A549 (cell line): ENCODE measurements at regions not wholly inside any gene's neighbourhood (a gene's known extent, or its start where the extent isn't known, plus 50 kb on each side); places are given as distances from the start of the nearest gene placed in this dataset.

Experiments used
- ATAC-seq, 2 experiments: fragments of 200-7000 bp in 1 of 2; fragments of >200 bp in 1 of 2; cut with Nextera tagmentation in 1 of 2; cut with Tn5 transposase in 1 of 2; 3 replicates each; pipeline versions ENCODE4 v1.8.0 to v1.9.1; 2018 to 2020; ENCODE audit warnings: mild to moderate bottlenecking in 1 of 2, moderate library complexity in 1 of 2
- CTCF ChIA-PET: fragments of 300-600 bp; sonication (Branson Sonifier 250); formaldehyde crosslinking; extraction: SDS; loops from one replicate; lab custom pipeline; 2021; ENCODE audit warnings: antibody characterized with exemption, inconsistent platforms; lab: Yijun Ruan, JAX
- POLR2A ChIA-PET: fragments of 350-600 bp; formaldehyde crosslinking; extraction: SDS; loops from one replicate; lab custom pipeline; 2021; ENCODE audit warnings: antibody characterized with exemption, inconsistent platforms; lab: Yijun Ruan, JAX
- DNase-seq, 2 experiments: peaks; one replicate each; pipeline versions ENCODE4 v3.0.0 to v3.0.0-alpha.2; 2011 to 2016; ENCODE audit warnings: low read depth in 1 of 2, low spot score in 1 of 2
- FAIRE-seq: peaks from 2 replicates; lab custom pipeline; 2011; peaks lifted over from hg19 to GRCh38; lab: Jason Lieb, UNC
- H3K27ac ChIP-seq, 2 experiments: fragments of >200 bp; sonication (Bioruptor Twin); formaldehyde crosslinking; 3 replicates each; pipeline ENCODE4 v1.5.1; 2016 to 2017
- H3K4me1 ChIP-seq: fragments of >200 bp; sonication (Bioruptor Twin); formaldehyde crosslinking; 3 replicates; pipeline ENCODE4 v1.6.1; 2016
- H3K4me2 ChIP-seq: fragments of >200 bp; sonication (Bioruptor Twin); formaldehyde crosslinking; 3 replicates; pipeline ENCODE4 v1.6.1; 2016
- H3K4me3 ChIP-seq: fragments of >200 bp; sonication (Bioruptor Twin); formaldehyde crosslinking; 3 replicates; pipeline ENCODE4 v1.5.1; 2016
- H3K9me3 ChIP-seq: fragments of >200 bp; sonication (Bioruptor Twin); formaldehyde crosslinking; 3 replicates; pipeline ENCODE4 v1.6.1; 2016
- EHF ChIP-seq: fragments of 250-450 bp; sonication (Bioruptor Pico); IDR thresholded peaks from 2 replicates; pipeline ENCODE4 v1.5.0; 2020; ENCODE audit warnings: mild to moderate bottlenecking
- FOSL2 ChIP-seq, 2 experiments: fragments of 450-650 bp in 1 of 2; fragments of >200 bp in 1 of 2; sonication (Bioruptor Twin) in 1 of 2; formaldehyde crosslinking; IDR thresholded peaks; 2 replicates each; pipeline versions ENCODE4 v1.5.0 to v1.6.1; 2016 to 2020; ENCODE audit warnings: mild to moderate bottlenecking in 1 of 2, moderate library complexity in 1 of 2
- HDAC2 ChIP-seq: fragments of 200-600 bp; sonication (generic); IDR thresholded peaks from 2 replicates; pipeline ENCODE4 v1.6.1; 2016
- HEYL ChIP-seq: fragments of 250-450 bp; sonication (Bioruptor Pico); IDR thresholded peaks from 2 replicates; pipeline ENCODE4 v1.8.0; 2021; ENCODE audit warnings: mild to moderate bottlenecking, moderate library complexity
- MYC ChIP-seq: IDR thresholded peaks from 2 replicates; pipeline ENCODE4 v1.6.1; 2012; ENCODE audit warnings: mild to moderate bottlenecking, inconsistent platforms, low read length, improper control_type of control experiment, borderline replicate concordance
- NFE2L2 ChIP-seq: fragments of 150-350 bp; conservative IDR thresholded peaks from 2 replicates; pipeline ENCODE4 v1.6.1; 2014; ENCODE audit warnings: low read length
- RAD21 ChIP-seq, 2 experiments: fragments of >200 bp in 1 of 2; sonication (Bioruptor Twin) in 1 of 2; formaldehyde crosslinking in 1 of 2; IDR thresholded peaks in 1 of 2; conservative IDR thresholded peaks in 1 of 2; 2 replicates in 1 of 2; 3 replicates in 1 of 2; pipeline ENCODE4 v1.6.1; 2012 to 2018; ENCODE audit warnings: inconsistent platforms in 1 of 2
- RARB ChIP-seq: fragments of 250-450 bp; sonication (Bioruptor Pico); IDR thresholded peaks from 2 replicates; pipeline ENCODE4 v1.8.0; 2021; ENCODE audit warnings: mild to moderate bottlenecking, moderate library complexity
- RCOR1 ChIP-seq: fragments of 150-350 bp; IDR thresholded peaks from 2 replicates; pipeline ENCODE4 v1.6.1; 2014; ENCODE audit warnings: antibody characterized with exemption, low read length, low read depth
- TFCP2L1 ChIP-seq: fragments of 250-450 bp; sonication (Bioruptor Pico); IDR thresholded peaks from 2 replicates; pipeline ENCODE4 v1.5.0; 2021; ENCODE audit warnings: mild to moderate bottlenecking
- ZSCAN20 ChIP-seq: fragments of 250-450 bp; sonication (Bioruptor Pico); IDR thresholded peaks from 2 replicates; pipeline ENCODE4 v1.8.0; 2022; ENCODE audit warnings: mild to moderate bottlenecking, moderate library complexity
- WGBS: methylation state at CpG from one replicate; pipeline ENCODE4 v1.1.6; 2017; ENCODE audit errors: missing lambda C conversion rate; 5-methylcytosine and 5-hydroxymethylcytosine counted together
- TF ChIP-seq, protein P1 (sequence below): fragments of >200 bp; sonication (Bioruptor Twin); formaldehyde crosslinking; IDR thresholded peaks from 3 replicates; pipeline ENCODE4 v1.6.1; 2016
- TF ChIP-seq, protein P2 (sequence below): fragments of 200-600 bp; sonication (generic); IDR thresholded peaks from 2 replicates; pipeline ENCODE4 v1.6.1; 2016; ENCODE audit warnings: antibody characterized with exemption, mild to moderate bottlenecking, moderate library complexity
- TF ChIP-seq, protein P3 (sequence below): fragments of >200 bp; sonication (Bioruptor Twin); formaldehyde crosslinking; IDR thresholded peaks from 3 replicates; pipeline ENCODE4 v1.5.1; 2016
- TF ChIP-seq, protein P4 (sequence below): fragments of 150-350 bp; IDR thresholded peaks from 2 replicates; pipeline ENCODE4 v1.6.1; 2014; ENCODE audit warnings: low read depth, mild to moderate bottlenecking, low read length
- TF ChIP-seq, protein P5 (sequence below): fragments of 250-450 bp; sonication (Bioruptor Pico); IDR thresholded peaks from 2 replicates; pipeline ENCODE4 v1.5.0; 2021; ENCODE audit warnings: mild to moderate bottlenecking, moderate library complexity, borderline replicate concordance

DNA sequence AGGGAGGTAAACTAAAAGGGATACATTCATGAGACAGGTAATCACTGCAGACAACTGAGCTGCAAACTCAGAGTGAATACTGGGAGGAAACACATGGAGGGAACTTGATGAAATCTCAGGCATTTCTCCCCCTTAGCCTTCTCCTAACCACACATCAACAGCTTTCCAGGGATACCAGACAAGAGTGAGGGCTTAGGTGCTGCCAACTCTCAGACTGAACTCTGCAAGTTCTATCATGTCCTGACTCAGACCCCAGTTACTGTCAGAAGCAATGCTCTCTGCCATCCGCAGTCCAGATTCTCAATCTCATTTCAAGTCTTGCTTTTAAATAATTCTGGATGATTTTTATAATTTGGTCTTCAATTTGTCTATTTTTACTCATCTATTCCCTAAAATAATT lies 267.3 kb downstream of the LTN1 start:
- no peak overlapping the region for H3K4me3 ChIP-seq
- 46% methylated on average over 1 of the region's 1 CpG for WGBS
- TF ChIP-seq NFE2L2: no peak
- no peak for TF ChIP-seq HDAC2
- TF ChIP-seq, protein P1, sequence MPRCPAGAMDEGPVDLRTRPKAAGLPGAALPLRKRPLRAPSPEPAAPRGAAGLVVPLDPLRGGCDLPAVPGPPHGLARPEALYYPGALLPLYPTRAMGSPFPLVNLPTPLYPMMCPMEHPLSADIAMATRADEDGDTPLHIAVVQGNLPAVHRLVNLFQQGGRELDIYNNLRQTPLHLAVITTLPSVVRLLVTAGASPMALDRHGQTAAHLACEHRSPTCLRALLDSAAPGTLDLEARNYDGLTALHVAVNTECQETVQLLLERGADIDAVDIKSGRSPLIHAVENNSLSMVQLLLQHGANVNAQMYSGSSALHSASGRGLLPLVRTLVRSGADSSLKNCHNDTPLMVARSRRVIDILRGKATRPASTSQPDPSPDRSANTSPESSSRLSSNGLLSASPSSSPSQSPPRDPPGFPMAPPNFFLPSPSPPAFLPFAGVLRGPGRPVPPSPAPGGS: no peak
- TF ChIP-seq TFCP2L1 (CRISPR knock-in tag): no peak
- no peak for TF ChIP-seq RCOR1
- no peaks in the 10 kb centered on the region for H3K4me1 ChIP-seq
- no peak overlapping the region for H3K27ac ChIP-seq
- ChIA-PET POLR2A (no interaction called here), CTCF (no interaction called here)
- H3K9me3 ChIP-seq: no peaks in the 10 kb centered on the region
- H3K4me2 ChIP-seq: no peak overlapping the region
- DNase-seq (no peak), FAIRE-seq (no peak), ATAC-seq (no peak)

DNA sequence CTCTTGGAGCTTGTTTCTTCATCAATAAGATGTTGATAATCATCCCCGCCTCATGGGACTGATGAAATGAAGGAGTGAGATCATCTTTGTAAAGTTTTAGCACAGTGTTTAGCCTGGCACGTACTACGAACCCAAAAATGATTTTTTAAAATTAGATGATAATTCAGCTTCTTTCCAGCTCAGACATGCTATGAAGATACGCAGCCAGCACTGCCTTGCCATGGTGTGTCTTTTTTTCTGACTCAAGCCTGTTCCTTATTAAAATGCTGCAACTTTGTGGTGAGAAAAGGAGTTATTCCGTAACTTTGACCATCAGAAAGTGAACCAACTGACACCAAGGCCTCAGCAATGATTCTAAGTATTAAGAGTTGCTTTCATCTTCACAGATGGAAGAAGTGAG lies 269.0 kb downstream of the LTN1 start:
- H3K4me2 ChIP-seq: no peak overlapping the region
- no peak for FAIRE-seq
- no peaks in the 10 kb centered on the region for H3K9me3 ChIP-seq
- no peak for ATAC-seq
- ChIA-PET POLR2A (no interaction called here), CTCF (no interaction called here)
- no peak for DNase-seq
- H3K27ac ChIP-seq: no peak overlapping the region
- 39% methylated on average over 5 of the region's 5 CpGs for WGBS
- no peak overlapping the region for H3K4me3 ChIP-seq
- no peaks in the 10 kb centered on the region for H3K4me1 ChIP-seq
- TF ChIP-seq RAD21 (conservative IDR thresholded peaks at IDR 0.05 in 1 of 2, IDR thresholded peaks at IDR 0.05 in 1 of 2): no peak
- TF ChIP-seq, all 56 proteins: peak for 0

DNA sequence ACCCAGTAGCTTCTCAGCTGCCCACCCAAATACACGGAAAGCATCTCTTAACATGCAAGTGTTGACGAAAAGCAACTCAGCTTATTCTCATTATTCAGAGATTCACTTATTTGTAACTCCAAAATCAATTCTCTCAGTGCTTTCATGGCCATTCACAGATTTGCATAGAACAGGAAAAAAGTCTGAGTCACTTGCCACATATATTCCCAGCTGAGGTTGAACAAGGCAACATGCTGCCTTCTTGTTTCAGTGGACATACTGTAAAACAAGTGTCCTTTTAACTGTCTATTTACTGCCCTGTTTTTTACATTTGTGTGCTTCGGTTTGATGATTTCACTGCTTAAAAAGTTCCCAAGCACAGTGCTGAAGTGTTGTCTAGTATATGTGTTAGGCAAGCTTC lies 273.0 kb downstream of the LTN1 start:
- Histone ChIP-seq H3K27ac (no peak overlapping the region), H3K4me2 (no peak overlapping the region), H3K9me3 (no peaks in the 10 kb centered on the region), H3K4me3 (no peak overlapping the region), H3K4me1 (no peaks in the 10 kb centered on the region)
- TF ChIP-seq EHF (no peak), ZSCAN20 (CRISPR knock-in tag) (no peak), RAD21 (conservative IDR thresholded peaks at IDR 0.05 in 1 of 2, IDR thresholded peaks at IDR 0.05 in 1 of 2) (no peak), HEYL (no peak), RARB (CRISPR knock-in tag) (no peak), MYC (no peak), FOSL2 (IDR thresholded peaks at IDR 0.05) (no peak), FOSL2 (CRISPR knock-in tag; IDR thresholded peaks at IDR 0.05) (no peak), TFCP2L1 (CRISPR knock-in tag) (no peak)
- TF ChIP-seq, protein P2, sequence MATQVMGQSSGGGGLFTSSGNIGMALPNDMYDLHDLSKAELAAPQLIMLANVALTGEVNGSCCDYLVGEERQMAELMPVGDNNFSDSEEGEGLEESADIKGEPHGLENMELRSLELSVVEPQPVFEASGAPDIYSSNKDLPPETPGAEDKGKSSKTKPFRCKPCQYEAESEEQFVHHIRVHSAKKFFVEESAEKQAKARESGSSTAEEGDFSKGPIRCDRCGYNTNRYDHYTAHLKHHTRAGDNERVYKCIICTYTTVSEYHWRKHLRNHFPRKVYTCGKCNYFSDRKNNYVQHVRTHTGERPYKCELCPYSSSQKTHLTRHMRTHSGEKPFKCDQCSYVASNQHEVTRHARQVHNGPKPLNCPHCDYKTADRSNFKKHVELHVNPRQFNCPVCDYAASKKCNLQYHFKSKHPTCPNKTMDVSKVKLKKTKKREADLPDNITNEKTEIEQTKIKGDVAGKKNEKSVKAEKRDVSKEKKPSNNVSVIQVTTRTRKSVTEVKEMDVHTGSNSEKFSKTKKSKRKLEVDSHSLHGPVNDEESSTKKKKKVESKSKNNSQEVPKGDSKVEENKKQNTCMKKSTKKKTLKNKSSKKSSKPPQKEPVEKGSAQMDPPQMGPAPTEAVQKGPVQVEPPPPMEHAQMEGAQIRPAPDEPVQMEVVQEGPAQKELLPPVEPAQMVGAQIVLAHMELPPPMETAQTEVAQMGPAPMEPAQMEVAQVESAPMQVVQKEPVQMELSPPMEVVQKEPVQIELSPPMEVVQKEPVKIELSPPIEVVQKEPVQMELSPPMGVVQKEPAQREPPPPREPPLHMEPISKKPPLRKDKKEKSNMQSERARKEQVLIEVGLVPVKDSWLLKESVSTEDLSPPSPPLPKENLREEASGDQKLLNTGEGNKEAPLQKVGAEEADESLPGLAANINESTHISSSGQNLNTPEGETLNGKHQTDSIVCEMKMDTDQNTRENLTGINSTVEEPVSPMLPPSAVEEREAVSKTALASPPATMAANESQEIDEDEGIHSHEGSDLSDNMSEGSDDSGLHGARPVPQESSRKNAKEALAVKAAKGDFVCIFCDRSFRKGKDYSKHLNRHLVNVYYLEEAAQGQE: no peak
- TF ChIP-seq, protein P3, sequence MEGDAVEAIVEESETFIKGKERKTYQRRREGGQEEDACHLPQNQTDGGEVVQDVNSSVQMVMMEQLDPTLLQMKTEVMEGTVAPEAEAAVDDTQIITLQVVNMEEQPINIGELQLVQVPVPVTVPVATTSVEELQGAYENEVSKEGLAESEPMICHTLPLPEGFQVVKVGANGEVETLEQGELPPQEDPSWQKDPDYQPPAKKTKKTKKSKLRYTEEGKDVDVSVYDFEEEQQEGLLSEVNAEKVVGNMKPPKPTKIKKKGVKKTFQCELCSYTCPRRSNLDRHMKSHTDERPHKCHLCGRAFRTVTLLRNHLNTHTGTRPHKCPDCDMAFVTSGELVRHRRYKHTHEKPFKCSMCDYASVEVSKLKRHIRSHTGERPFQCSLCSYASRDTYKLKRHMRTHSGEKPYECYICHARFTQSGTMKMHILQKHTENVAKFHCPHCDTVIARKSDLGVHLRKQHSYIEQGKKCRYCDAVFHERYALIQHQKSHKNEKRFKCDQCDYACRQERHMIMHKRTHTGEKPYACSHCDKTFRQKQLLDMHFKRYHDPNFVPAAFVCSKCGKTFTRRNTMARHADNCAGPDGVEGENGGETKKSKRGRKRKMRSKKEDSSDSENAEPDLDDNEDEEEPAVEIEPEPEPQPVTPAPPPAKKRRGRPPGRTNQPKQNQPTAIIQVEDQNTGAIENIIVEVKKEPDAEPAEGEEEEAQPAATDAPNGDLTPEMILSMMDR: no peak
- TF ChIP-seq, protein P4, sequence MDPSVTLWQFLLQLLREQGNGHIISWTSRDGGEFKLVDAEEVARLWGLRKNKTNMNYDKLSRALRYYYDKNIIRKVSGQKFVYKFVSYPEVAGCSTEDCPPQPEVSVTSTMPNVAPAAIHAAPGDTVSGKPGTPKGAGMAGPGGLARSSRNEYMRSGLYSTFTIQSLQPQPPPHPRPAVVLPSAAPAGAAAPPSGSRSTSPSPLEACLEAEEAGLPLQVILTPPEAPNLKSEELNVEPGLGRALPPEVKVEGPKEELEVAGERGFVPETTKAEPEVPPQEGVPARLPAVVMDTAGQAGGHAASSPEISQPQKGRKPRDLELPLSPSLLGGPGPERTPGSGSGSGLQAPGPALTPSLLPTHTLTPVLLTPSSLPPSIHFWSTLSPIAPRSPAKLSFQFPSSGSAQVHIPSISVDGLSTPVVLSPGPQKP: no peak
- TF ChIP-seq, protein P5, sequence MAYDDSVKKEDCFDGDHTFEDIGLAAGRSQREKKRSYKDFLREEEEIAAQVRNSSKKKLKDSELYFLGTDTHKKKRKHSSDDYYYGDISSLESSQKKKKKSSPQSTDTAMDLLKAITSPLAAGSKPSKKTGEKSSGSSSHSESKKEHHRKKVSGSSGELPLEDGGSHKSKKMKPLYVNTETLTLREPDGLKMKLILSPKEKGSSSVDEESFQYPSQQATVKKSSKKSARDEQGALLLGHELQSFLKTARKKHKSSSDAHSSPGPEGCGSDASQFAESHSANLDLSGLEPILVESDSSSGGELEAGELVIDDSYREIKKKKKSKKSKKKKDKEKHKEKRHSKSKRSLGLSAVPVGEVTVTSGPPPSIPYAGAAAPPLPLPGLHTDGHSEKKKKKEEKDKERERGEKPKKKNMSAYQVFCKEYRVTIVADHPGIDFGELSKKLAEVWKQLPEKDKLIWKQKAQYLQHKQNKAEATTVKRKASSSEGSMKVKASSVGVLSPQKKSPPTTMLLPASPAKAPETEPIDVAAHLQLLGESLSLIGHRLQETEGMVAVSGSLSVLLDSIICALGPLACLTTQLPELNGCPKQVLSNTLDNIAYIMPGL (CRISPR knock-in tag): no peak
- ChIA-PET POLR2A (no interaction called here), CTCF (no interaction called here)
- DNase-seq: no peak
- FAIRE-seq: no peak
- no peak for ATAC-seq
- 3% methylated on average over 3 of the region's 3 CpGs for WGBS
